SH-SY5Y (cell line): ENCODE measurements at regions not wholly inside any gene's neighbourhood (a gene's known extent, or its start where the extent isn't known, plus 50 kb on each side); places are given as distances from the start of the nearest gene placed in this dataset.

Experiments used
- GATA2 ChIP-seq: IDR thresholded peaks from 2 replicates; pipeline ENCODE4 v1.6.1; 2011; ENCODE audit warnings: mild to moderate bottlenecking, low read depth, low read length
- GATA3 ChIP-seq: IDR thresholded peaks from 2 replicates; pipeline ENCODE4 v1.6.1; 2011; ENCODE audit warnings: low read depth, mild to moderate bottlenecking, low read length, moderate library complexity

DNA sequence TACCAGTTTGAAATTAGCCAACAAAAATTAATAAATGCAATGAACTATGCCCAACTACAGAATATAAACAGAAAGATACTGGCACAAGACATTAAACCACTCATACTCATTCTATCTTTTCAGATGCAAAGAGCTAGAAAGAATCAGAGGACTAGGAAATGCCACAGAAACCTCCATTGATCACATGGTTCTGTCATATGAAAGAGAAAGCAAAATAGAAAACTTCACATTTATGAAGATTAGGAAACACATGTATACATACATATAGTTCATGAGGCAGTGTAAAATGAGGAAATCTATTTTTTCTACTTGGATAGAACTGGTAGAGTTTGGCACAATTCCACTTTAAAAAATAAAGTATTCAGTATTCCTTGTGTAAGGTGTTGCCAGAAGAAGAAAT, 275.1 kb upstream of the PTGER4 start:
- TF ChIP-seq GATA3 (no peak), GATA2 (no peak)
